GM21390 (cell line): ENCODE measurements at regions not wholly inside any gene's neighbourhood (a gene's known extent, or its start where the extent isn't known, plus 50 kb on each side); places are given as distances from the start of the nearest gene placed in this dataset.
A peak's percentile ranks its signal among the peaks of the same experiment; 100 is the strongest.

ENCODE experiments used
- ATAC-seq: cut with Tn5 transposase; IDR thresholded peaks from one replicate; pipeline ENCODE4 v1.9.1; 2021; ENCODE audit not compliant: unreplicated experiment

- no peak for ATAC-seq
Observed at GRCh38 chr4:43765514-43765913, 683.1 kb downstream of the KCTD8 start.

- peak; percentile 53 for ATAC-seq
Observed at GRCh38 chr4:43766648-43767047, 682.0 kb downstream of the KCTD8 start.

GRCh38 chr4:43776371-43776770 lies 672.2 kb downstream of the KCTD8 start:
- ATAC-seq, result no peak

GRCh38 chr4:43778187-43778915 lies 670.3 kb downstream of the KCTD8 start:
- peak; percentile 60 for ATAC-seq

GRCh38 chr4:43781125-43781524 lies 667.5 kb downstream of the KCTD8 start:
- no peak for ATAC-seq

GRCh38 chr4:43782391-43782790 lies 666.2 kb downstream of the KCTD8 start:
- ATAC-seq, result no peak

- ATAC-seq, result no peak
Observed at GRCh38 chr4:43816116-43816515, 632.5 kb downstream of the KCTD8 start.

- ATAC-seq, result no peak
Observed at GRCh38 chr4:43822621-43823020, 626.0 kb downstream of the KCTD8 start.

GRCh38 chr4:43835869-43836268 lies 612.7 kb downstream of the KCTD8 start:
- ATAC-seq, result peak; percentile 71

GRCh38 chr4:43837171-43837570 lies 611.4 kb downstream of the KCTD8 start:
- no peak for ATAC-seq

- no peak for ATAC-seq
Observed at GRCh38 chr4:43837604-43838003, 611.0 kb downstream of the KCTD8 start.

GRCh38 chr4:43842594-43842993 lies 606.0 kb downstream of the KCTD8 start:
- no peak for ATAC-seq

- no peak for ATAC-seq
Observed at GRCh38 chr4:43843501-43843900, 605.1 kb downstream of the KCTD8 start.

GRCh38 chr4:43846111-43846587 lies 602.5 kb downstream of the KCTD8 start:
- no peak for ATAC-seq

- ATAC-seq, result no peak
Observed at GRCh38 chr4:43853565-43854264, 594.9 kb downstream of the KCTD8 start.

- peak; percentile 57 for ATAC-seq
Observed at GRCh38 chr4:43855283-43855682, 593.3 kb downstream of the KCTD8 start.

- ATAC-seq, result peak; percentile 59
Observed at GRCh38 chr4:43864616-43865146, 583.9 kb downstream of the KCTD8 start.

GRCh38 chr4:43867908-43868307 lies 580.7 kb downstream of the KCTD8 start:
- no peak for ATAC-seq

- ATAC-seq, result no peak
Observed at GRCh38 chr4:43875655-43876054, 573.0 kb downstream of the KCTD8 start.

GRCh38 chr4:43882470-43882869 lies 566.1 kb downstream of the KCTD8 start:
- no peak for ATAC-seq

GRCh38 chr4:43886196-43886595 lies 562.4 kb downstream of the KCTD8 start:
- no peak for ATAC-seq

GRCh38 chr4:43898836-43899235 lies 549.8 kb downstream of the KCTD8 start:
- ATAC-seq, result no peak
